ENCODE measurements at regions not wholly inside any gene's neighbourhood (a gene's known extent, or its start where the extent isn't known, plus 50 kb on each side); places are given as distances from the start of the nearest gene placed in this dataset.

- TF ChIP-seq, protein P1, sequence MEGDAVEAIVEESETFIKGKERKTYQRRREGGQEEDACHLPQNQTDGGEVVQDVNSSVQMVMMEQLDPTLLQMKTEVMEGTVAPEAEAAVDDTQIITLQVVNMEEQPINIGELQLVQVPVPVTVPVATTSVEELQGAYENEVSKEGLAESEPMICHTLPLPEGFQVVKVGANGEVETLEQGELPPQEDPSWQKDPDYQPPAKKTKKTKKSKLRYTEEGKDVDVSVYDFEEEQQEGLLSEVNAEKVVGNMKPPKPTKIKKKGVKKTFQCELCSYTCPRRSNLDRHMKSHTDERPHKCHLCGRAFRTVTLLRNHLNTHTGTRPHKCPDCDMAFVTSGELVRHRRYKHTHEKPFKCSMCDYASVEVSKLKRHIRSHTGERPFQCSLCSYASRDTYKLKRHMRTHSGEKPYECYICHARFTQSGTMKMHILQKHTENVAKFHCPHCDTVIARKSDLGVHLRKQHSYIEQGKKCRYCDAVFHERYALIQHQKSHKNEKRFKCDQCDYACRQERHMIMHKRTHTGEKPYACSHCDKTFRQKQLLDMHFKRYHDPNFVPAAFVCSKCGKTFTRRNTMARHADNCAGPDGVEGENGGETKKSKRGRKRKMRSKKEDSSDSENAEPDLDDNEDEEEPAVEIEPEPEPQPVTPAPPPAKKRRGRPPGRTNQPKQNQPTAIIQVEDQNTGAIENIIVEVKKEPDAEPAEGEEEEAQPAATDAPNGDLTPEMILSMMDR (IDR thresholded peaks at IDR 0.05), result no peak
- no peak for TF ChIP-seq POLR2A (IDR thresholded peaks at IDR 0.05)
- TF ChIP-seq POLR2AphosphoS5 (IDR thresholded peaks at IDR 0.05), result no peak
- no peak for TF ChIP-seq EP300 (IDR thresholded peaks at IDR 0.05)
Measured at GRCh38 chr18:24993628-24994027, 358.3 kb downstream of the ZNF521 start.
